Pancreas (tissue), 10 donors: ENCODE measurements at regions not wholly inside any gene's neighbourhood (a gene's known extent, or its start where the extent isn't known, plus 50 kb on each side); places are given as distances from the start of the nearest gene placed in this dataset.

ENCODE experiments used
- ATAC-seq, 4 donors: fragments of 200-7000 bp; cut with Tn5 transposase; one replicate each; pipeline versions ENCODE4 v1.8.0 to v1.9.1; 2020; ENCODE audit warnings: mild to moderate bottlenecking in 4 of 4, moderate library complexity in 4 of 4
- DNase-seq, 6 donors: peaks; one replicate each; pipeline ENCODE4 v3.0.0-alpha.2; 2020
- FAIRE-seq: peaks from 2 replicates; lab custom pipeline; 2012; peaks lifted over from hg19 to GRCh38; lab: Jason Lieb, UNC
- H3K27ac ChIP-seq, 4 donors: fragments of 200-600 bp; sonication (generic); 1 replicate in 3 of 4; 2 replicates in 1 of 4; pipeline versions ENCODE4 v1.5.0 to v1.8.0; 2020
- H3K27me3 ChIP-seq, 4 donors: fragments of 200-600 bp; one replicate each; pipeline ENCODE4 v1.8.0; 2021
- H3K36me3 ChIP-seq, 3 donors: fragments of 200-600 bp; sonication (generic) in 1 of 3; one replicate each; pipeline versions ENCODE4 v1.5.0 to v1.8.0; 2020 to 2021
- H3K4me1 ChIP-seq, 3 donors: fragments of 200-600 bp; one replicate each; pipeline ENCODE4 v1.8.0; 2021
- H3K4me3 ChIP-seq, 4 donors: fragments of 200-600 bp; sonication (generic) in 2 of 4; one replicate each; pipeline versions ENCODE4 v1.5.0 to v1.8.0; 2020 to 2021
- H3K9me3 ChIP-seq, 4 donors: fragments of 200-600 bp; one replicate each; pipeline ENCODE4 v1.8.0; 2021
- WGBS, 2 donors: extraction: QIAGEN DNeasy Blood & Tissue Kit; methylation state at CpG; one replicate each; pipeline ENCODE4 v1.1.7; 2013; 5-methylcytosine and 5-hydroxymethylcytosine counted together
- intact Hi-C, 3 donors: fragments of 100-400 bp; cut with DNase I; formaldehyde crosslinking; loops; one replicate each; pipeline versions ENCODE4 v1.11.1 to v1.14.2; 2022
- TF ChIP-seq, protein P1 (sequence below), 4 donors: fragments of 200-600 bp; sonication (generic) in 3 of 4; IDR thresholded peaks; one replicate each; pipeline versions ENCODE4 v1.5.0 to v1.8.0; 2021; ENCODE audit warnings: antibody characterized with exemption in 4 of 4
- donor health status: healthy with polysubstance abuse.
- donor health status: DM: no; HTN: no; CAD: no; lungs with moderate emphysema.
- donor health status: DM: no; HTN: no; CAD: no.
- donor health status: control.
- donor health status: control.
- donor health status: Bipolar disorder and iron deficiency.
- donor health status: DM: yes; HTN: yes; CAD: no.
- donor health status: DM: no; HTN: no; CAD: no.
- donor health status: DM: no; HTN: no; CAD: no.
- donor health status: DM: yes; HTN: yes; CAD: no.

DNA sequence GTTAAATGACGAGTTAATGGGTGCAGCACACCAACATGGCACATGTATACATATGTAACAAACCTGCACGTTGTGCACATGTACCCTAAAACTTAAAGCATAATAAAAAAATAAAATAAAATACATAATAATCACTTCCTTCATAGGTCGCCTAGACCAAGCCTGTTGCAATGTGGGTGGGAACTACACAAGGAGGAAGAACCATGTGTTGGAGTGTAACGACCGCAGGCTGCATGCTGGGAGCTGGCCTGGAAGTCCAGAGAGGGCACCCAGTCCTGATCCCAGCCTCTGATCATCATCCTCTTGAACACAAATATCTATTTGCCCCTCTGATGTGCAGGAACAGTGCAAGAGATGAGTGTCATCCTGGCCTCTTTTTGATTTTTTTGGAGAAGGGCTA lies 224.7 kb upstream of the ASIC2 start:
- DNase-seq (no peak), FAIRE-seq (no peak), ATAC-seq (no peak)
- Histone ChIP-seq H3K36me3 (no peaks in the 10 kb centered on the region), H3K4me1 (no peaks in the 10 kb centered on the region), H3K9me3 (no peaks in the 10 kb centered on the region), H3K27ac (no peak overlapping the region), H3K4me3 (no peak overlapping the region), H3K27me3 (no peaks in the 10 kb centered on the region)
- TF ChIP-seq, protein P1, sequence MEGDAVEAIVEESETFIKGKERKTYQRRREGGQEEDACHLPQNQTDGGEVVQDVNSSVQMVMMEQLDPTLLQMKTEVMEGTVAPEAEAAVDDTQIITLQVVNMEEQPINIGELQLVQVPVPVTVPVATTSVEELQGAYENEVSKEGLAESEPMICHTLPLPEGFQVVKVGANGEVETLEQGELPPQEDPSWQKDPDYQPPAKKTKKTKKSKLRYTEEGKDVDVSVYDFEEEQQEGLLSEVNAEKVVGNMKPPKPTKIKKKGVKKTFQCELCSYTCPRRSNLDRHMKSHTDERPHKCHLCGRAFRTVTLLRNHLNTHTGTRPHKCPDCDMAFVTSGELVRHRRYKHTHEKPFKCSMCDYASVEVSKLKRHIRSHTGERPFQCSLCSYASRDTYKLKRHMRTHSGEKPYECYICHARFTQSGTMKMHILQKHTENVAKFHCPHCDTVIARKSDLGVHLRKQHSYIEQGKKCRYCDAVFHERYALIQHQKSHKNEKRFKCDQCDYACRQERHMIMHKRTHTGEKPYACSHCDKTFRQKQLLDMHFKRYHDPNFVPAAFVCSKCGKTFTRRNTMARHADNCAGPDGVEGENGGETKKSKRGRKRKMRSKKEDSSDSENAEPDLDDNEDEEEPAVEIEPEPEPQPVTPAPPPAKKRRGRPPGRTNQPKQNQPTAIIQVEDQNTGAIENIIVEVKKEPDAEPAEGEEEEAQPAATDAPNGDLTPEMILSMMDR (IDR thresholded peaks at IDR 0.05), result no peak
- intact Hi-C loops, result no loop called here
- WGBS, 2 donors, result 52 to 57% methylated on average over 4 of the region's 5 CpGs

DNA sequence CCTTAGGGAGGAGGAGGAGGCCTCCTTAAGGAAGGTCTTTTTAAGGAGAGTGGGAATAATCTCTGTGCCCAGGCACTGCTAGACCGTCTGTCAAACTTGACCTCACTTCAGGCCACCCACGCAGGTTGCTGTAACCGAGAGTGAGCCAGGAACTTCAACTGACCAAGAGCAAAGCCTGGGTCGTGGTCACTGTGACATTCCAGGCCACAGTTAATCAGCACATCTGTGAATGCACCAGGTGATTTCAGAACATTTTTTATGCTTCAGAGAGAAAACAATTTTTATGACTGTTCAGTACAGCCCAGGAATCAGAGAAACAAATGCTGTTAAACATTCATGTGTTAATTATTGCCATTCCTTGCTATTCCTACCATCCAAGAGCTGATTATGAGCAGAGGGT lies 226.6 kb upstream of the ASIC2 start:
- no peak overlapping the region for H3K27ac ChIP-seq
- intact Hi-C loops, result no loop called here
- 43 to 53% methylated on average over 4 of the region's 4 CpGs for WGBS, 2 donors

DNA sequence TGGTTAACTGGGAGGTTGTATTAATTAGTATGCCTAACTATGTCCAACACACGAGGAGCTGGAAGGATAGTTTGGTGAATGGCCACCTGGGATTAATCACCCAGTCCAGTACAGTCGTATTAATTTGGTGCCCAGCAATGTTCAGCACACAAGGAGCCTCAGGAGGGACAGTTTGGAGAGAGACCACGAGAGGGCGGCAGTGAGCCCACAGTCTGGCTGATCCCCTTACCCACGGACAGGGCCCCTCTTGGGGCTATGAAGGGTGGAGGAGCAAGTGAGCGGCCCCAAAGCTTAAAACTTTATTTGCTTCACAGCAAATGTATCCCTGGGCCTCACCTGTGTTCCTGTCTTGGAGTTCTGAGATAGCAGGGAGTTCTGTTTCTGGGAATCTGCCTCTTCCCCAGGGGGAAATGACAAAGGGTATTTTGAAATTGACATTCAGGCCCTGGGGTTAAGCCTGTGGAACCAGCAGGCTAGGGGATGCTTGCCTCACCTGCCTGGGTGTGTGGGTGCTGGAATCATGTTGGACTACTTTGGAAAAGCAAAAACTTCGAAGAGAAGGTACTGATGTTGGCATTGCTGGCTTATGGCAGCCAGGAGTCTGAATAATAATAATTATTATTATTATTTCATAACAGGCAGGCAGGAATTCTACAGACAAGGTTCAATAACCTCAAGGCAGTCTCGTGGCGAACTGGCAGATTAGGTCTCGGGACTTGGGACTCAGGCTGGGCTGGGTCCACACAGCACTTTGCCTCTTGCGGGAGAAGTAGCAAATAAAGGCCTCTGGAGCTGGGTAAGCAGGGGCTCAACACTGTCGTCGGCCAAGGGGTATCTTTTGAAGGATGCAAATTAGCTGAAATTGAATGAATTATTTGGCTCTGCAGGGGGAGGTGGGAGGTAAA lies 227.6 kb upstream of the ASIC2 start:
- H3K4me3 ChIP-seq, result no peak overlapping the region
- ATAC-seq, result peak in 3 of 4 donors; percentile 44 to 69 (median 60)

More for the DNA sequence above, 226.6 kb upstream of the ASIC2 start:
- no peaks in the 10 kb centered on the region for H3K27me3 ChIP-seq
- TF ChIP-seq, protein P1 (IDR thresholded peaks at IDR 0.05), result no peak
- H3K9me3 ChIP-seq, result no peaks in the 10 kb centered on the region
- no peaks in the 10 kb centered on the region for H3K36me3 ChIP-seq
- H3K4me1 ChIP-seq, result no peaks in the 10 kb centered on the region
- FAIRE-seq (no peak), DNase-seq (no peak), ATAC-seq (no peak)
- H3K4me3 ChIP-seq, result no peak overlapping the region

DNA sequence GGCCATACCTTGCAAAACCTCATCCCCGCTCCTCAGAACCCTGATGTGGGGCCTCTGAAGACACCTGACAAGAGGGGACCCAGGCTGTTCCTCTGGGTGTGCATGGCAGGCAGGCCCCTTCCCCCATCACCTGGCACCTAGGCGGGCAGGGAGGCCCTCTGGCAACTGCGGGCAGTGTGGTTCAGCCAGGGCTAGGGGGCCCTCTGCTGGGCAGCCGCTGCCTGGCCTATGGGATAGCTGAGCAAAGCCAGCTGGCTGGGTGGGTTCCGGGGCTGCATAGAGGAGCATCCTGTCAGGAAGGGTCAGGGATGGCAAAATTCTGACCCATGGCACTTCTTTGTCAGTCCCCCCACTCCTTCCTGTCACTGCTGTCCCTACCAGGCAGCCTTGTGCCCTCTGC lies 228.7 kb upstream of the ASIC2 start:
- 48 to 50% methylated on average over 5 of the region's 5 CpGs for WGBS, 2 donors
- Histone ChIP-seq H3K27me3 (no peaks in the 10 kb centered on the region), H3K9me3 (no peaks in the 10 kb centered on the region), H3K4me1 (no peaks in the 10 kb centered on the region), H3K36me3 (no peaks in the 10 kb centered on the region), H3K4me3 (no peak overlapping the region), H3K27ac (no peak overlapping the region)
- FAIRE-seq (no peak), DNase-seq (no peak), ATAC-seq (no peak)
- intact Hi-C loops, result no loop called here
- TF ChIP-seq, protein P1 (IDR thresholded peaks at IDR 0.05), result no peak

More for the DNA sequence above, 227.6 kb upstream of the ASIC2 start:
- WGBS, 2 donors, result 37 to 49% methylated on average over 13 of the region's 13 CpGs
- FAIRE-seq (no peak), DNase-seq (peak in 3 of 6 donors; percentile 49 to 76 (median 50))
- Histone ChIP-seq H3K27me3 (no peaks in the 10 kb centered on the region), H3K36me3 (no peaks in the 10 kb centered on the region), H3K27ac (no peak overlapping the region), H3K9me3 (no peaks in the 10 kb centered on the region), H3K4me1 (no peaks in the 10 kb centered on the region)
- intact Hi-C loops, result no loop called here
- TF ChIP-seq, protein P1 (IDR thresholded peaks at IDR 0.05), result peak; percentile 44 to 65 (median 48)

DNA sequence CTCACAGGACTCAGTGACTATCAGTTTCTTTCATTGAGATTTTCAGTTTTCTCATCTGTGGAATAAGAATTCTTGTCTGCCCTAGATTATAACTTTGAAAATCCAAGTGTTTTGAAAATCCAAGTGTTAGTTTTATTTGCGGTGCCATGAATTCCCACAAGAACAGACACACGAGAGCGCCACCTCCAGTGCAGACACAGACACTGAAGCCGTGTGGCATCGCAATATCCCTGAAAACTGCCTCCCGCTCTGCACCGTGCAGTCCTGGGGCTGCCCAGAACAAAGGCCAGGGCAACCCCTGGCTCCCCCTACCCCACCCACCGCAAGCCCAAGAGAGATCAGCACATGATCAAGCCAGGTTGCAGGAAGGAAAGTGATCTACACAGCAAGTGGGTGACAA lies 229.5 kb upstream of the ASIC2 start:
- TF ChIP-seq, protein P1 (IDR thresholded peaks at IDR 0.05), result no peak
- Histone ChIP-seq H3K4me3 (no peak overlapping the region), H3K9me3 (no peaks in the 10 kb centered on the region), H3K27me3 (no peaks in the 10 kb centered on the region), H3K4me1 (no peaks in the 10 kb centered on the region), H3K36me3 (no peaks in the 10 kb centered on the region), H3K27ac (no peak overlapping the region)
- intact Hi-C loops, result no loop called here
- FAIRE-seq (no peak), ATAC-seq (no peak), DNase-seq (no peak)
- 57 to 58% methylated on average over 8 of the region's 8 CpGs for WGBS, 2 donors
